Astrocyte (in vitro differentiated cells and primary cell): ENCODE measurements at regions not wholly inside any gene's neighbourhood (a gene's known extent, or its start where the extent isn't known, plus 50 kb on each side); places are given as distances from the start of the nearest gene placed in this dataset.
A peak's percentile ranks its signal among the peaks of the same experiment; 100 is the strongest.

ENCODE experiments used
- DNase-seq: peaks from one replicate; pipeline ENCODE4 v3.0.0-alpha.2; 2010; ENCODE audit warnings: low read depth
- FAIRE-seq: peaks from 2 replicates; lab custom pipeline; 2011; peaks lifted over from hg19 to GRCh38; lab: Jason Lieb, UNC
- H2AFZ ChIP-seq: 2 replicates; pipeline ENCODE4 v1.6.0; 2012; ENCODE audit warnings: low read depth, low read length, inconsistent platforms
- H3K27ac ChIP-seq: 2 replicates; pipeline ENCODE4 v1.5.1; 2011; ENCODE audit warnings: low read depth, low read length, inconsistent platforms
- H3K27me3 ChIP-seq: 2 replicates; pipeline ENCODE4 v1.6.0; 2011; ENCODE audit warnings: low read length, inconsistent platforms; ENCODE audit not compliant: insufficient read depth
- H3K36me3 ChIP-seq: 2 replicates; pipeline ENCODE4 v1.5.1; 2011; ENCODE audit warnings: low read length, inconsistent platforms; ENCODE audit not compliant: insufficient read depth
- H3K4me1 ChIP-seq: 2 replicates; pipeline ENCODE4 v1.5.1; 2011; ENCODE audit warnings: low read length, inconsistent platforms; ENCODE audit not compliant: insufficient read depth
- H3K4me2 ChIP-seq: 2 replicates; pipeline ENCODE4 v1.6.0; 2012; ENCODE audit warnings: low read length, inconsistent platforms
- H3K4me3 ChIP-seq: 2 replicates; pipeline ENCODE4 v1.5.1; 2011; ENCODE audit warnings: low read depth, mild to moderate bottlenecking, low read length, inconsistent platforms; ENCODE audit not compliant: insufficient read depth
- H3K79me2 ChIP-seq: 2 replicates; pipeline ENCODE4 v1.6.0; 2012; ENCODE audit warnings: mild to moderate bottlenecking, low read length, inconsistent platforms; ENCODE audit not compliant: insufficient read depth
- H3K9ac ChIP-seq: 2 replicates; pipeline ENCODE4 v1.6.0; 2012; ENCODE audit warnings: mild to moderate bottlenecking, low read length, inconsistent platforms
- H3K9me3 ChIP-seq: 2 replicates; pipeline ENCODE4 v1.5.1; 2012; ENCODE audit warnings: low read depth, mild to moderate bottlenecking, low read length, inconsistent platforms; ENCODE audit not compliant: insufficient read depth
- H4K20me1 ChIP-seq: 2 replicates; pipeline ENCODE4 v1.6.0; 2012; ENCODE audit warnings: low read length, inconsistent platforms; ENCODE audit not compliant: insufficient read depth
- H3K27ac Mint-ChIP-seq: one replicate; pipeline ENCODE4 v1.8.0; 2021; ENCODE audit warnings: mild to moderate bottlenecking, mixed read lengths; ENCODE audit not compliant: unreplicated experiment
- H3K27me3 Mint-ChIP-seq: one replicate; pipeline ENCODE4 v1.8.0; 2021; ENCODE audit warnings: low read depth, mixed read lengths; ENCODE audit not compliant: unreplicated experiment
- H3K36me3 Mint-ChIP-seq: one replicate; pipeline ENCODE4 v1.8.0; 2021; ENCODE audit warnings: low read depth, mixed read lengths; ENCODE audit not compliant: unreplicated experiment
- H3K4me1 Mint-ChIP-seq: one replicate; pipeline ENCODE4 v1.8.0; 2021; ENCODE audit warnings: low read depth, mixed read lengths; ENCODE audit not compliant: unreplicated experiment
- H3K4me3 Mint-ChIP-seq: one replicate; pipeline ENCODE4 v1.8.0; 2021; ENCODE audit warnings: mild to moderate bottlenecking, moderate library complexity, mixed read lengths; ENCODE audit not compliant: unreplicated experiment
- H3K9me3 Mint-ChIP-seq: one replicate; pipeline ENCODE4 v1.8.0; 2021; ENCODE audit warnings: mild to moderate bottlenecking, mixed read lengths; ENCODE audit not compliant: unreplicated experiment
- EZH2 ChIP-seq: IDR thresholded peaks from 2 replicates; pipeline ENCODE4 v1.6.1; 2012; ENCODE audit warnings: mild to moderate bottlenecking, low read length, inconsistent platforms; ENCODE audit not compliant: insufficient read depth
- TF ChIP-seq, protein P1 (sequence below): IDR thresholded peaks from 2 replicates; pipeline ENCODE4 v1.5.1; 2011; ENCODE audit warnings: low read depth, mild to moderate bottlenecking, inconsistent platforms, low read length, moderate library complexity; ENCODE audit not compliant: insufficient read depth

DNA sequence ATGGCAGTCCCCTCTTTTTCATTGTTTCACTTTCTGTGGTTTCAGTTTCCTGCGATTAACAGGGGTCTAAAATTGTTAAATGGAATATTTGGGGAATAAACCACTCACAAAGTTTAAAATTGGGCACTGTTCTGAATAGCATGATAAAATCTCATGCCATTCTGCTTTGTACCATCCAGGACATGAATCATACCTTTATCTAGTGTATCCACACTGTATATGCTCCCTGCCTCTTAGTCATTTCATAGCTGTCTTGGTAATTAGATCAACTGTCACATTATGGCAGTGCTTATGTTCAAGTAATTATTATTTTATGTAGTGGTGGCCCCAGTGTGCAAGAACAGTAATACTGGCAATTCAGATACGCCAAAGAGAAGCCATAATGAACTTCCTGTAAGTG, 734.5 kb downstream of the ZPLD1 start:
- Mint-ChIP-seq H3K27me3 (no peaks in the 10 kb centered on the region), H3K9me3 (peaks cover 3% of the 10 kb centered on the region), H3K36me3 (no peaks in the 10 kb centered on the region), H3K27ac (no peak overlapping the region), H3K4me1 (no peaks in the 10 kb centered on the region), H3K4me3 (no peak overlapping the region)
- H4K20me1 ChIP-seq, result no peaks in the 10 kb centered on the region
- no peaks in the 10 kb centered on the region for H3K4me1 ChIP-seq
- FAIRE-seq (no peak), DNase-seq (peak; percentile 18)
- no peak for TF ChIP-seq EZH2
- TF ChIP-seq, protein P1, sequence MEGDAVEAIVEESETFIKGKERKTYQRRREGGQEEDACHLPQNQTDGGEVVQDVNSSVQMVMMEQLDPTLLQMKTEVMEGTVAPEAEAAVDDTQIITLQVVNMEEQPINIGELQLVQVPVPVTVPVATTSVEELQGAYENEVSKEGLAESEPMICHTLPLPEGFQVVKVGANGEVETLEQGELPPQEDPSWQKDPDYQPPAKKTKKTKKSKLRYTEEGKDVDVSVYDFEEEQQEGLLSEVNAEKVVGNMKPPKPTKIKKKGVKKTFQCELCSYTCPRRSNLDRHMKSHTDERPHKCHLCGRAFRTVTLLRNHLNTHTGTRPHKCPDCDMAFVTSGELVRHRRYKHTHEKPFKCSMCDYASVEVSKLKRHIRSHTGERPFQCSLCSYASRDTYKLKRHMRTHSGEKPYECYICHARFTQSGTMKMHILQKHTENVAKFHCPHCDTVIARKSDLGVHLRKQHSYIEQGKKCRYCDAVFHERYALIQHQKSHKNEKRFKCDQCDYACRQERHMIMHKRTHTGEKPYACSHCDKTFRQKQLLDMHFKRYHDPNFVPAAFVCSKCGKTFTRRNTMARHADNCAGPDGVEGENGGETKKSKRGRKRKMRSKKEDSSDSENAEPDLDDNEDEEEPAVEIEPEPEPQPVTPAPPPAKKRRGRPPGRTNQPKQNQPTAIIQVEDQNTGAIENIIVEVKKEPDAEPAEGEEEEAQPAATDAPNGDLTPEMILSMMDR, result no peak
- H2AFZ ChIP-seq, result no peak overlapping the region
- H3K4me3 ChIP-seq, result no peak overlapping the region
- no peak overlapping the region for H3K4me2 ChIP-seq
- no peaks in the 10 kb centered on the region for H3K36me3 ChIP-seq
- H3K27ac ChIP-seq, result no peak overlapping the region
- no peaks in the 10 kb centered on the region for H3K79me2 ChIP-seq
- no peak overlapping the region for H3K9ac ChIP-seq
- H3K9me3 ChIP-seq, result no peaks in the 10 kb centered on the region
- H3K27me3 ChIP-seq, result no peaks in the 10 kb centered on the region

DNA sequence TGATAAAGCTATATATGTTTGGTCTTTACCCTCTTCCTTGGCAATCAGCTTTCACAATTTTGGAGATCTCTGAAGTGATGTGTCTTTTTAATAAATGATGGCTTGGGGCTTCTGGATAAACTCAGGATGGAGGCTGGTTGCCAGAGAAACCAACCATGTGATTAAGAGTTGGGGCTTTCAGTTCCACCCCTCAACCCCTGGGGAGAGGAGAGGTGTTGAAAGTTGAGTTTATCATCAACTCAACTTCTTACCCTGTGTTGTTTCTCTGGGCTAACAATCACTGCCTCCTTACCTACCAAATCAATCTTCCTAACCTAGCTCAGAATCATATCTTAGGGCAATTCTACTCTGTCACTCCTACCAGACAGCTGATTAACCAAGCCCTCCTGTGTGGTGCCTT, 735.8 kb downstream of the ZPLD1 start:
- Mint-ChIP-seq H3K27me3 (no peaks in the 10 kb centered on the region), H3K36me3 (no peaks in the 10 kb centered on the region), H3K9me3 (peaks cover 3% of the 10 kb centered on the region), H3K4me1 (no peaks in the 10 kb centered on the region), H3K4me3 (no peak overlapping the region), H3K27ac (no peak overlapping the region)
- Histone ChIP-seq H3K4me2 (no peak overlapping the region), H3K79me2 (no peaks in the 10 kb centered on the region), H2AFZ (no peak overlapping the region), H3K27me3 (no peaks in the 10 kb centered on the region), H3K4me1 (no peaks in the 10 kb centered on the region), H3K9me3 (no peaks in the 10 kb centered on the region), H3K36me3 (no peaks in the 10 kb centered on the region), H3K4me3 (no peak overlapping the region), H3K27ac (no peak overlapping the region), H4K20me1 (no peaks in the 10 kb centered on the region), H3K9ac (no peak overlapping the region)
- DNase-seq (no peak), FAIRE-seq (no peak)
- no peak for TF ChIP-seq EZH2
- TF ChIP-seq, protein P1, result no peak

DNA sequence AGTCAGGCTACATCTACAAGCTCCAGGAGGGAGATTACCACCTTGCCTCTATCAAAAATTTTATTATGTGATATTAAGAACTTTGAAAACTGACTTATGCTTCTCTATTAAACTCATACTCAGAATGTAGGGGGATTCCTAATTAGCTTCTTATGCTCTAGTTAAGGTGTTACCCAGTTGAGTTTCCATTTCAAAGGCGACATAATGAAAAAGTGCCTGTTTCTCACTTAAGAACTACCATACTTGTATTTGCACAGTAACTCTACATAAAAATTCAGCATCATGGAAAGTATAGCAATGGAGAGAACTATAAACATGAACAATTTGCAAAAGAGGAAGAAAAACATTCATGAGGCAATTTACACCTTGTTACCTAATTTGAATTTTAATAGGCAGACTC, 739.1 kb downstream of the ZPLD1 start:
- Histone ChIP-seq H4K20me1 (no peaks in the 10 kb centered on the region), H3K9me3 (no peaks in the 10 kb centered on the region), H3K4me3 (no peak overlapping the region), H3K27me3 (no peaks in the 10 kb centered on the region), H3K4me1 (no peaks in the 10 kb centered on the region), H3K79me2 (no peaks in the 10 kb centered on the region), H3K27ac (no peak overlapping the region), H3K4me2 (no peak overlapping the region), H2AFZ (no peak overlapping the region), H3K9ac (no peak overlapping the region), H3K36me3 (no peaks in the 10 kb centered on the region)
- Mint-ChIP-seq H3K27ac (no peak overlapping the region), H3K27me3 (no peaks in the 10 kb centered on the region), H3K4me3 (no peak overlapping the region), H3K36me3 (no peaks in the 10 kb centered on the region), H3K4me1 (no peaks in the 10 kb centered on the region), H3K9me3 (no peaks in the 10 kb centered on the region)
- no peak for TF ChIP-seq EZH2
- TF ChIP-seq, protein P1, result no peak
- FAIRE-seq (no peak), DNase-seq (no peak)
